Hippocampal formation (tissue), 2 donors: ENCODE measurements at regions not wholly inside any gene's neighbourhood (a gene's known extent, or its start where the extent isn't known, plus 50 kb on each side); places are given as distances from the start of the nearest gene placed in this dataset.
"Not testable (repeated sequence)": the region's sequence is repeated elsewhere in the genome, so short reads cannot be mapped to it uniquely, and the experiment has no call there.

ENCODE experiments used
- DNase-seq, 2 donors: peaks; one replicate each; lab custom pipeline; 2025; lab: John Stamatoyannopoulos, UW

DNA sequence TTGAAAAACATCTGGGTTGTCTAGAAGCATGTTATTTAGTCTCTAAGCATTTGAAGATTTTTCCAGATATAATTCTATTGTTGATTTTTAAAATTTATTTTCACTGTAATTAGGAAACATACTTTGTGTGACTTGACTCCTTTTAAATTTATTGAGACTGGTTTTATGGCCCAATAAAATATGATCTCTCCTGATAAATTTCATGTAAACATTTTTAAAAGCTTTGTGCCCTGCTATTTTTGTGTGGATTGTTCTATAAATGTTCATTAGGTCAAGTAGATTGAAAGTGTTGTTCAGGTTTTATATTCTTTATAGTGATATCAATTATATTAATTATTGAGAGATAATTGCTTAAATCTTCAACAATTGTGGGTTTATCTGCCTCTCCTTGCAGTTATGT is 105.4 kb downstream of the RFX6 start:
- no peak for DNase-seq

DNA sequence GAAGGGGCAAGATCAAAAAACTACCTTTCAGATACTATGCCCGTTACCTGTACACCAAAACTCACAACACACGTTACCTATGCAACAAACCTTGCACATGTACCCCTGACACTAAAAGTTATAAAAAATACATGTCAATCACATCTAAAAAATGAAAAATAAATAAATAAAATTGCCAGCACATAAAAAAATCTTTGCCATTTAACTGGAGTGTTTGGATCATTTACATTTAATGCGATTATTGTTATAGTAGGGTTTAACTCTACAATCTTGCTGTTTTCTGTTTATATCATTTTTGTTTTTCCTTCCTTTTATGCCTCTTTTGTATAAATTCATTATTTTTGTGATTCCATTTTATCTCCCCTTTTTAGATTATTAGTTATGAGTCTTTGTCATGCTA is 106.3 kb downstream of the RFX6 start:
- no peak for DNase-seq

DNA sequence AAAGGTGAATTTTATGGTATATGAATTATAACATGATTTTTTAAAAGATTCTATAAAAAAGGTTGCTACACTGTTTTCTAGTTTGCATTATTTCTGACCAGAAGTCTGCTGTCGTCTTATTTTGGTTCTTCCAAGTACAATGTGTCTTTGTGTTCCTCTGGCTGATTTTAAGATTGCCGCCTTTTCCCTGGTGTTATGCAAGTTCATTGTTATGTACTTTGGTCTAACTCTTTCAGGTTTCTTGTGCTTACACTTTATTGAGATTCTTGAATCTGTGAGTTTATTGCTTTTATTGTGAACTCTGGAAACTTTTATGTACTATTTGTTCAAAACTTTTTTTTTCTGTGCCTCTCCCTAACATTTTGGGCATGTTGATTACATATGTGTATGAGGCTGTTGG is 109.8 kb downstream of the RFX6 start:
- DNase-seq = no peak

DNA sequence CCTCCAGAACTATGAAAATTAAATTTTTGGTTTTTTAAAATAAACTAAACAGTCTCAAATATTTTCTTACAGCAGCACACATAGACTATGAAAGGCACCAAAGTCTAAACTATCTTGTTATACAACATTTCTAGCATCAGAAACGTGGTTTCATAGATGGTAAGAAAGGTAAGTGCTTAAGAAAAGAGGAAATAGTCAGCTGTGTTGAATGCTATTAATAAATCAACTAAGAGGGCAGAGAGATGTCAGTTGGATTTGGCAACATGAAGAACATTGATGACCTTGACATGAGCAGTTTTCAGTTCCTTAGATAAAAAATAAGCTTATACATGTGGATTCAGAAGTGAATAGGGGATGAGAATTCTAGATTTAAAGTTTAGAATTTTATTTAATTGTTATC is 113.6 kb downstream of the RFX6 start:
- DNase-seq = no peak

DNA sequence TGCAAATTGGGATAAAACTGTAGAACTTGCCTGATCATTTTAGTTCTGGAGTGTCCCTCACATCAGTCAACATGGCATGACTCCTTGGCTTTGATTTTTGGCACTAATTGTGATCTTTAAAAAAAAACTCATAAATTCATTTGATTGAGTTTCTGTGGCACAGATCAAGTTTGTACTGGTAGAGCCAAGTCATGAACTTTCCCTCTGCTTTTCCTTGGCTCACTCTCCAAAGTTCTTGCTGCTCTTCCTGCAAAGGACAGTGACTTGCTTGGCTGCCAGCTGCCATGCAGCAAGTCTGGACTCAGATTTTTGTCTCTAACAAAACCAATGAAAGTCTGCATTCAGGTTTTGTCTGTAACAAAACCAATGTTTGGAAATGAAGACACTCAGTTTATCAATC is 115.5 kb downstream of the RFX6 start:
- DNase-seq = no peak

DNA sequence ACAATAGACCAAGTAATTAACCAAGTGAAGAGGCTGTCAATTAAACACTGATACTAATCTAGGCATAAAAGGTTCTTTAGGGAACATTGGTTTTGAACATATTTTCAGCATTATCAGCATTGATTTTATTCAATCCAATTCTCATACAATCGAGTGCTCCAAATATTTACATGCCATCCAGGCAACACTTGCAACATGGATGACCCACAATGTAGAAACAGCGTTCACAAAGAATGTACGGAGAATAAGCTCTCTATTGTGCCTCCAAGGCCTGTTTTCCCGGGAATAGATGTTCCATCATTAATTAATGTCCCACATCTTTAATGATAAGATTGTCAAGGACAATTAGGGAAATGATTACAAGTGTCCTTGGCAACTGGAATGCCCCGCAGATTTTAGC is 117.4 kb downstream of the RFX6 start:
- no peak for DNase-seq

DNA sequence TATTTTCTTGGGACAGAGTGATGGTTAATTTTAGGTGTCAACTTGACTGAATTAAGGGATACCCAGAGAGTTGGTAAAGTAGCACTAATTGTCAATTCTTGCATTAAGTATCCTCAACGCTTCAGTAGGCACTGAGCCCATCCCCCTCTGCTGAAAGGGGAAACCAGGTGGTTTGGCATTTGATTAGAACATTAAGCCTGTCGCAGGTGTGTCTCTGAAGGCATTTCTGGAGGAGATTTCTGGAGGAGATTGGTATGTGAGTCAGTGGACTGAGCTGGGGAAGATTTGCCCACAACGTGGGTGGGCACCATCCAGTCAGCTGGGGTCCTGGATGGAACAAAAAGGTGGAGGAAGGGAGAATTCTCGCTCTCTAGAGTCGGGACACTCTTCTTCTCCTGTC is 119.8 kb downstream of the RFX6 start:
- DNase-seq = no peak

DNA sequence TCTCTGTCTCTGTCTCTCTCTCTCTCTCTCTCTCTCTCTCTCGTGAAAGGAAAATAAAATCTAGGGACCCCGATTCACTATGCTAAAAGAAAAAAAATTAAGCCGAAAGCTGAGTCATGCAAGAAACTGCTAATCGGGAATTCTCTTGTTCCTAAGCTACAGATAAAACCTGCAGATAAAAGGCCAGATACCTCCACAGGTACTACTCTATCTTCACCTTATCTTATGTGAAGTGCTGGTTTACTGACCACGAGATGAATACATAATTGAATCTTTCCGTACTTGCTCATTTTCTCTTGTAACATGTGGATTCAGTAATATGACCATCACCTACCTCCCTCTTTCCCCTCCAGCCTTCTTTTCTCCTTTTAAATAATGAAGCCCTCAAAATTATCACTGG is 120.5 kb downstream of the RFX6 start:
- no peak for DNase-seq

DNA sequence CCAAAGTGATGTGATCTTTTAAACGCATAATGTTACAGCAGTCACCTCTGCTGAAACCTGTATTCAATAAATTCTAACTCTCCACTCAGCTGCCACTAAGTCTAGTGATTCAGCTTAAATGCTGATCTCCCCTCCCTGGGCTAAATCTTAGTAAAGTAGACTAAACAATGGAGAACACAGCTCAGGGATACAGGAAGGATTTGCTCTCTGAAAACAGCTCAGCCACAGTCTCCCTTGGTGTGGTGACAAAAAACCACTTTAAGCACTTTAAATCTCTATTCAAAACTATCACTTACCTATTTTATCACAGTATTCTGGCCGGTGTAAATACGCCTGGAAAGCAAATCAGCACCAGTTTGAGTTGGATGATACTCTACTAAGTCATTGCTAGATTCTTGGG is 130.6 kb downstream of the RFX6 start:
- DNase-seq = no peak

DNA sequence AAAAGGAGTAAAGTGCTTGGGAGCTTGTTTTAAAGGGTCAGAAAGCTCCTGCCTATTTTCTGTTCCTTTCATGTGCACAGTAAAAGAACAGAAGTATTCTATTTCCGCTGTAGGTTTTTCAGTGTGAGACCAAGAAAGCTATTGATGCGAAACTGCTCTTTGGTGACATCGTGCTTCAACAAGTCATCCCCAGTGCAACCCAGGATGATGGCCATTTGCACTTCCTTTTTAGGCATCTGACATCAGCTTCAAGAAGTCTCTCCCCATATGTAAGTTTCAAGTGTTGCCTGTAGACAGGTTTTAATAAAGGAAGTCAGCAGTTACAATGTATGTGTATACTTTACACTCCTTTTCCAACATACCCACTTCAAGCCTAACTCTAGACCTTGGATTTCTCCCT is 131.6 kb downstream of the RFX6 start:
- DNase-seq = no peak

DNA sequence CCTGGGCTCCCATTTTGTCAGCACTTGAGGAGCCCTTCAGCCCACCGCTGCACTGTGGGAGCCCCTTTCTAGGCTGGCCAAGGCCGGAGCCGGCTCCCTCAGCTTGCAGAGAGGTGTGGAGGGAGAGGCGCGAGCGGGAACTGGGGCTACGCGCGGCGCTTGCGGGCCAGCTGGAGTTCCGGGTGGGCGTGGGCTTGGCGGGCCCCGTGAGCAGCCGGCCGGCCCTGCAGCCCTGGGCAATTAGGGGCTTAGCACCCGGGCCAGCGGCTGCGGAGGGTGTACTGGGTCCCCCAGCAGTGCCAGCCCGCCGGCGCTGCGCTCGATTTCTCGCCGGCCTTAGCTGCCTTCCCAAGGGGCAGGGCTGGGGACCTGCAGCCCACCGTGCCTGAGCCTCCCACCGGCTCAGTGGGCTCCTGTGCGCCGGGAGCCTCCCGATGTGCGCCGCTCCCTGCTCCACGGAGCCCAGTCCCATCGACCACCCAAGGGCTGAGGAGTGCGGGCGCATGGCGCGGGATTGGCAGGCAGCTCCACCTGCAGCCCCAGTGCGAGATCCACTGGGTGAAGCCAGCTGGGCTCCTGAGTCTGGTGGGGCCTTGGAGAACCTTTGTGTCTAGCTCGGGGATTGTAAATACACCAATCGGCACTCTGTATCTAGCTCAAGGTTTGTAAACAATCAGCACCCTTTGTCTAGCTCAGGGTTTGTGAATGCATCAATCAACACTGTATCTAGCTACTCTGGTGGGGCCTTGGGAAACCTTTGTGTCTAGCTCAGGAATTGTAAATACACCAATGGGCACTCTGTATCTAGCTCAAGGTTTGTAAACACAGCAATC is 137.8 kb downstream of the RFX6 start:
- not testable (repeated sequence) for DNase-seq

DNA sequence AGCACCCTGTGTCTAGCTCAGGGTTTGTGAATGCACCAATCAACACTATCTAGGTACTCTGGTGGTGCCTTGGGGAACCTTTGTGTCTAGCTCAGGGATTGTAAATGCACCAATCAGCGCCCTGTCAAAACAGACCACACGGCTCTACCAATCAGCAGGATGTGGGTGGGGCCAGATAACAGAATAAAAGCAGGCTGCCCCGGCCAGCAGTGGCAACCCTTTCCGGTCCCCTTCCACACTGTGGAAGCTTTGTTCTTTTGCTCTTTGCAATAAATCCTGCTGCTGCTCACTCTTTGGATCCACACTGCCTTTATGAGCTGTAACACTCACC is 138.4 kb downstream of the RFX6 start:
- DNase-seq = not testable (repeated sequence)

DNA sequence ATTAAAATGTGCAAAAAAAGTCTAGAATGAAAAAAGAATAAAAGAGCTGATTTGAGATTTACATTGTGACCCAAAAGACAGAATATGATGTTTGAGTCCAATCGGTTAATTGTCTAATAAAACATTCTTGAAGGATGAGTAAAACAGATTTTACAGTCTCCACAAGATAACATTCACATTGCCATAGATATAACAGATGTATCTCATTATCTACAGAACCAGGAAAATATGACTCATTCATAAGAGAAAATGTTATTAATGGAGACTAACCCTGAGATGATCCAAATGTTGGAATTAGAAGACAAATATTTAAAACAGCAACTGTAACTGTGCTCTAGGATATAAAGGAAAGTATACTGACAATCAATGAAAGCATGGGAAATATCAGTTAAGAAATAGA is 141.7 kb downstream of the RFX6 start:
- DNase-seq = no peak

DNA sequence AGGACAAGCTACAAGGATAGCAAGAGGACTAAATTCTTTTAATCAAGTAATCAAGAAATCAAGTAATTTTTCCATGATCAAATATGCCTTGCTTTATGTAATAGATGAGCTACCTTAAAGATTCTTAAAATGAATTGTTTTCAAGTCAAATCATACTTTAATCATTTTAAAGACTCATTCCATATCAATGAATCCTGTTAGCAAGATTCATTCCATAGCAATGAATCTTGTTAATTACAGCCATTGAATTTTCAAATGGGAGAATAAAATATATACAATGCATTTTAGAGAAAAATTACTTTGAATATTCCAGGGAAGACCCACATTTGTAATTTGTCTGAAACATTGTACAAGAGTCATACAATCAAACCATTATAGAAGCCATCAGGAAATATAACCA is 145.7 kb downstream of the RFX6 start:
- no peak for DNase-seq

DNA sequence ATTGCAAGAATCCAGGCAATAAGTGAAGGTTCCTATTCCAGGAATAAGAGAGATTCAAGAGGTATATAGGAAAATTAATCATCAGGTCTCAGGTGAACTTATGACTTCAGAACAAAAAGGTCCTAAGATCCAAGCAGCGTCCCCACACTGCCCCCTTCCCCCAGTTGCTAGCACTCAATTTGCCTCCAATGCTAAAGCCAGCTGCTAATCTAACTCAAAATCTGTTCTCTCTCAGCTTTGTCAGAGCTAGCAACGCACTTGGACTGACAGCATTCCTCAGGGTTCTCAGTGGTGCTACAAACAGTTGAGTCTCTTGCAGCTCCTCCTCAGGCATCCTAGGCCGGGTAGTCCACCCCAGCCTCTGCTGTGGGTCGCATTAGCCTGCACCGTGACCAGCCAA is 148.3 kb downstream of the RFX6 start:
- no peak for DNase-seq

DNA sequence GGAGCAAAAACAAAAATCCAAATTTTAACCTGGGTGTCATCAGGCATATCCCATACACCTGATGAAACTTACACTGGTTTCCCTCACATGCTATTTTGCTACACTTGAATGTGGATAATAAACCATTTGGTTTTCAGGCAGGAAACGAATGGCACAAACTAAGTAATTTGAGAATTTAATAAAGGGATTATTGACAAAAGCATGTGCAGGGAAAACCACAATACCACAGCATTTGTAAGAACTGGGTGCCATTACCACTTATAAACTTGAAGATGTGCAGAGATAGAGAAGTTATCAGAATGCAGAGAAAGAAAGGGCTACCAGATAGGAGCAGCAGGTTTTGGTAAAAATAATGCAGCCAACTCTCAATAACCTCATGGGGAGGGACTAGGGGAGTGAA is 151.2 kb downstream of the RFX6 start:
- no peak for DNase-seq

DNA sequence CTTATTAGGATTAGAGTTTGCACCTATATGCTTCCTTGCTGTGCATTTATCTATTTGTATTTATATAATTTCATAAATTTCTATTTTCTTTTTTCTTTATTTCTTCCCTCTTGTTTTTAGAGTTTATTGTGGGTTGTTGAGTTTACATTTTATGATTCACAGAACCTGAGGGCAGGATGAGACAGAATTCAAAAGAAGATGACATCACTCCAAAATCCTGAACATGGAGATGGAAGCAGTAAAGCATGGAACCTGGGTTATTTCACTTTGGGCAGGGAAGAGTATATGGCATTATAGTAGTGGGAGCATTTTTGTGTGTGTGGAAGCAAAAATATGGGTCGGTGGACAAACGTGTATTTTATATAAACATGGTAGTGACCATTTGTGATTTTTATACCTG is 157.5 kb downstream of the RFX6 start:
- no peak for DNase-seq

DNA sequence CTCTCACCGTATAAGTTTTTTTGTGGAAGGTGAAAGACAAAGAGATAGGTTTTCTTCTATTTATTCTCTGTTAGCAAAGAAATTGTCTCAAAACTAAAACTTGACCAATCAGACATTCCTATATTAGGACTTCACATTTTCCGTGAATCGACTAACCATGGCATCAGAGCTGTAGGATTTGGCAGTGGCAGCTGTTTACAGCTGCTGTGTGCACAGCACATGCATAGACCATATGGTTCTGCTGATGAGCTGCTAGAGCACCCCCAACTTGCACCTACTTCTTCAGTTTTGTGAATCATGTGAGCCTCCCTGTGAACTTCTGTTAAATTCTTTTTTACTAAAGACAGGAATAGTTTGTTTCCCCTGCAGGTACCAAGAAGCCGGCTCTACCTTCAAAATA is 157.9 kb downstream of the RFX6 start:
- DNase-seq = no peak

DNA sequence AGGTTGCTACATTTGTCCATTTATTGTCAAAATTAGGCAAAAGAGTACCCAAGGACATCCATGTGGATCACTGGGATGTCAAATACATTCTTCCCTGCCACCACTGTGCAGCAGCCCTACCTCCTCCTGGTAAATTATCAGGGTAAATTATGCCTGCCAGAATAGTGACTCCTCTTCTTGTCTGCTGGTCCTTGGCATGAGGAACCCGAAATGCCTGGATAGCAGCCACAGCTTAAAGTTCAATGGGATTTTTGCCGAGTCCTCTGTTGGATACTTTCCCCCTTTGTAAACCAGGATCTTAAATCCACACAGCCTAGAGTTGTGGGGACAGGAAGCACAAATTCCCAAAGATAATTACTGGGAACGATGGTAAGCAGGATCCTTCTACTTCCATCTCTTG is 173.3 kb downstream of the RFX6 start:
- DNase-seq = no peak

DNA sequence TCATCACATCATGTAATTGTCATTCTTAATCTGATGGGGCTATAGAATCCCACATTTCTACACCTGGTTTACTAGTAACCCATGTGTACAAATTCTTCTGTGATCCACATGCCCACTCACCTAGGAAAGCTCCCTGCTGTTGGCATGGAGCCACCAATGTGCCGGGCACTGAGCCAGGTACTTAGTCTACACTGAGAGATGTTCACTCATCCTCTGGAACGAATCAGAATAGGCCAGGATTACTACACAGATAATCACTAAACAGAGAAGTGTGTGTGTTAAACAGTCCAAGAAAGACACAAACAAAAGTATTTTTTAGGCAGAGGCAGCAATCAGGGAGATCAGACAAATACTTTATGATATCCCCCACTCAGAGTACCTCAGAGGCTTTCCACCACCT is 193.2 kb upstream of the VGLL2 start:
- DNase-seq = no peak

DNA sequence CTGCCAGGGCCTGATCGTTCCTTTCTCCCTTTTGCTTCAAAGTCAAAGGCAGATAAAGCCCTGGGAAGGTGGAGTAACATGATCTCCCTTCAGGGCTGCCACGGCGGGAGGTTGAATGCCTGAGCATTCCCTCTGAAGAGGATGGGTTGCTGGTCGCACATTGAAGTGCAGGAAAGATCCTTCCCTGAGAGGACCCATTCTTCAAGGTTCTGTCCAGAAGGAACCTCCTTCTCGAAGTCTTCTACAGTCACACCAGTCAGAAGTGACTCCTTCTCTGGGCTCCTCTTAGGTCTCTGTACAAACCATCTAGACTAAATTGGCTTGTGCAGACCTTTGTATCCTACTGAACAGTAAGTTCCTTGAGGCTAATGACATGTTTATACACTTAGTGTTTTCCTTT is 192.6 kb upstream of the VGLL2 start:
- DNase-seq = no peak

DNA sequence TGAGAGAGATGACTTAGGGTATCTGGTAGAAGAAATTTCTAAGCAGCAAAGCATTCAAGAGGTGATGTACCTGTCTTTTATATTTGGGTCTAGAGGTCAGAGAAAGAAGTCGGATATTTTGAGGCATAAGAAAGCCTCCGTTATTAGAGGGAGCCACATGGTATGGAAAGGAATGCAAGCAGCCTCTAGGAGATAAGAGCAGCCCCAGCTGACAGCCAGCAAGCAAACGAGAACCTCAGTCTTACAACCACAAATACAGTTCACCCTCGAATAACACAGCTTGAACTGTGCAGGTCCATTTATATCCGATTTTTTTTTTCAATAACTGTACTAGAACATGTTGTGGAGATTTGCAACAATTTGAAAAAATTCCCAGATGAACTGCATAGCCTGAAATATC is 190.7 kb upstream of the VGLL2 start:
- no peak for DNase-seq

DNA sequence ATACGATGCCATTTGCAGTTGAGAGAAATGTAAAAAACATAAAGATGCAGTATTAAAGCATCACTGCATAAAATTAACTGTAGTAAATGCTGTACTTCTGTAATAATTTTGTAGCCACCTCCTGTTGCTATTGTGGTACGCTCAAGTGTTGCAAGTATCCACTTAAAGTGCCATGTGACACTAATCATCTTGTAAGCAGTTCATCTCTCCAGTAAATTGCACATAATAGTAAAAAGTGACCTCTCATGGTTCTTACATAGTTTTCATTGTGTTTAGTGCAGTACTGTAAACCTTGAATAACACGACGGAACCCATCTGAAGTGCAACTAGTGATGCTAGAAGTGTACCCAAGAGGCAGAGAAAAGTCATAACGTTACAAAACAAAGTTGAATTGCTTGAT is 190.1 kb upstream of the VGLL2 start:
- no peak for DNase-seq

DNA sequence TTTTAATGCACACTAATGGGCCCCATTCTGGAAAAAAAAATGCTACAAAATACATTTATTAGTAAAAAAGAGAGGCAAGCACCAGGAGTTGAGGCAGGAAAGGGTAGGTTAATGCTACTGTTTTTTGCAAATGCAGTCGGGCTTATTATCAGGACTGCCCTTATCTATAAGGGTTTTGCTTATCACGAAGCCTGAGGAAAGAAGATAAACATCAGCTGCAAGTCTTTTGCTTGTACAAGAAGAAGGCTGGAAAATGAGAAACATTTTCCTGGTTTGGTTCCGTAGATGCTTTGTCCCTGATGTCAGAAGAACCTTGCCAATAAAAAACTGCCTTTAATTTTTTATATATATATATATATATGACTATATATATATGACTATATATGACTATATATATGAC is 189.3 kb upstream of the VGLL2 start:
- DNase-seq = no peak

DNA sequence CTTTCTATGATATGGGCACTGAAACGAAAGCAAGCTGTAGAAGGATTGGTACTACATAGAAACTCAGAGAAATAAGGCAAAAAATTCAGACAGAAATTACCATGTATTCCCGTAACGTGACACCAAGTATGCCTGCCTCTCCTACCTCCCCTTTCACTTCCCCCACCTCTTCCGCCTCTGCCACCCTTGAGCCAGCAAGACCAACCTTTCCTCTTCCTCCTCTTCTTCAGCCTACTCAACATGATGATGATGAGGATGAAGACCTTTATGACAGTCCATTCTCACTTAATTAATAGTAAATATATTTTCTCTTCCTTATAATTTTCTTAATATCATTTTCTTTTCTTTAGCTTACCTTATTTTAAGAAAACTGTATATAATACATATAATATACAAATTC is 188.1 kb upstream of the VGLL2 start:
- no peak for DNase-seq
